GM23338 (cell line): ENCODE measurements at regions not wholly inside any gene's neighbourhood (a gene's known extent, or its start where the extent isn't known, plus 50 kb on each side); places are given as distances from the start of the nearest gene placed in this dataset.

Experiments
- CREB1 ChIP-seq: fragments of 250-450 bp; sonication (Bioruptor Pico); IDR thresholded peaks from 2 replicates; pipeline ENCODE4 v1.5.0; 2020; ENCODE audit warnings: low read depth, mild to moderate bottlenecking, moderate library complexity
- CTCF ChIP-seq, 2 experiments: fragments of 200-600 bp in 1 of 2; sonication (generic) in 1 of 2; conservative IDR thresholded peaks; 2 replicates each; pipeline versions ENCODE4 v1.5.1 to v1.6.1; 2016 to 2017; ENCODE audit warnings: antibody characterized with exemption in 2 of 2, low read depth in 2 of 2, mild to moderate bottlenecking in 2 of 2, moderate library complexity in 1 of 2
- EZH2 ChIP-seq: fragments of 200-600 bp; sonication (generic); IDR thresholded peaks from one replicate; pipeline ENCODE4 v1.8.0; 2017; ENCODE audit warnings: antibody characterized with exemption, mild to moderate bottlenecking, low read depth; ENCODE audit not compliant: unreplicated experiment
- EZH2phosphoT487 ChIP-seq: fragments of 200-600 bp; sonication (generic); IDR thresholded peaks from one replicate; pipeline ENCODE4 v1.8.1; 2018; ENCODE audit warnings: antibody characterized with exemption; ENCODE audit not compliant: unreplicated experiment
- POLR2AphosphoS5 ChIP-seq: IDR thresholded peaks from 2 replicates; pipeline ENCODE4 v1.6.1; 2016; ENCODE audit warnings: antibody characterized with exemption, low read depth
- REST ChIP-seq: IDR thresholded peaks from one replicate; pipeline ENCODE4 v1.6.1; 2018; ENCODE audit warnings: antibody characterized with exemption; ENCODE audit not compliant: unreplicated experiment
- STAT1 ChIP-seq: IDR thresholded peaks from one replicate; pipeline ENCODE4 v1.6.1; 2016; ENCODE audit warnings: antibody characterized with exemption; ENCODE audit not compliant: unreplicated experiment
- ZNF114 ChIP-seq: fragments of 250-450 bp; sonication (Bioruptor Pico); IDR thresholded peaks from 2 replicates; pipeline ENCODE4 v1.5.0; 2020; ENCODE audit warnings: mild to moderate bottlenecking, moderate library complexity
- ZNF331 ChIP-seq: fragments of 250-450 bp; sonication (Bioruptor Pico); IDR thresholded peaks from 2 replicates; pipeline ENCODE4 v1.5.0; 2020; ENCODE audit warnings: low read depth, mild to moderate bottlenecking, moderate library complexity

GRCh38 chr7:33775790-33776189, 129.5 kb upstream of the BMPER start:
- no peak for TF ChIP-seq CTCF (conservative IDR thresholded peaks at IDR 0.05; ENCODE audit: low read depth in 2 of 2)
- TF ChIP-seq EZH2phosphoT487 = no peak
- no peak for TF ChIP-seq ZNF114 (CRISPR knock-in tag)
- TF ChIP-seq EZH2 = no peak
- no peak for TF ChIP-seq POLR2AphosphoS5
- TF ChIP-seq ZNF331 (CRISPR knock-in tag) = no peak
- no peak for TF ChIP-seq CREB1 (CRISPR knock-in tag)
- no peak for TF ChIP-seq REST
- TF ChIP-seq STAT1 = no peak
